Cardiac muscle cell (in vitro differentiated cells and primary cell): ENCODE measurements at regions not wholly inside any gene's neighbourhood (a gene's known extent, or its start where the extent isn't known, plus 50 kb on each side); places are given as distances from the start of the nearest gene placed in this dataset.
A peak's percentile ranks its signal among the peaks of the same experiment; 100 is the strongest.
"Not testable (repeated sequence)": the region's sequence is repeated elsewhere in the genome, so short reads cannot be mapped to it uniquely, and the experiment has no call there.

ENCODE experiments used
- DNase-seq, 2 donors: peaks; one replicate each; pipeline versions ENCODE4 v3.0.0 to v3.0.0-alpha.2; 2010 to 2017; ENCODE audit warnings: low read depth in 1 of 2, low spot score in 1 of 2
- H3K27ac ChIP-seq: fragments of 200-600 bp; sonication (generic); 2 replicates; pipeline ENCODE4 v1.5.1; 2016
- H3K27me3 ChIP-seq: fragments of 200-600 bp; sonication (generic); 2 replicates; pipeline ENCODE4 v1.6.0; 2016; ENCODE audit warnings: control low read depth
- H3K36me3 ChIP-seq: fragments of 200-600 bp; sonication (generic); 2 replicates; pipeline ENCODE4 v1.5.1; 2016; ENCODE audit warnings: control low read depth
- H3K4me1 ChIP-seq: fragments of 200-600 bp; sonication (generic); 2 replicates; pipeline ENCODE4 v1.8.1; 2017; ENCODE audit warnings: low read depth, mild to moderate bottlenecking, mixed run types
- H3K4me3 ChIP-seq: fragments of 200-600 bp; sonication (generic); 2 replicates; pipeline ENCODE4 v1.5.1; 2016; ENCODE audit warnings: mild to moderate bottlenecking
- H3K9me3 ChIP-seq: fragments of 200-600 bp; sonication (generic); 2 replicates; pipeline ENCODE4 v1.5.1; 2017; ENCODE audit warnings: low read depth, mild to moderate bottlenecking, control low read depth
- CTCF ChIP-seq: IDR thresholded peaks from 2 replicates; pipeline ENCODE4 v1.5.1; 2012; ENCODE audit warnings: low read depth, mild to moderate bottlenecking, low read length

GRCh38 chr19:28436320-28436719 lies 776.6 kb downstream of the UQCRFS1 start:
- TF ChIP-seq CTCF = no peak
- Histone ChIP-seq H3K9me3 (no peaks in the 10 kb centered on the region), H3K27me3 (no peaks in the 10 kb centered on the region), H3K36me3 (no peaks in the 10 kb centered on the region), H3K27ac (no peak overlapping the region), H3K4me3 (no peak overlapping the region), H3K4me1 (no peaks in the 10 kb centered on the region)
- no peak for DNase-seq

- TF ChIP-seq CTCF = no peak
Measured at GRCh38 chr19:28435551-28436271, 777.2 kb downstream of the UQCRFS1 start.

GRCh38 chr19:28434794-28435193 lies 778.2 kb downstream of the UQCRFS1 start:
- H3K36me3 ChIP-seq, H3K4me3 ChIP-seq, H3K27ac ChIP-seq, H3K27me3 ChIP-seq, DNase-seq, H3K4me1 ChIP-seq, H3K9me3 ChIP-seq: not testable (repeated sequence)

More at GRCh38 chr19:28435551-28436271, 777.2 kb downstream of the UQCRFS1 start:
- no peaks in the 10 kb centered on the region for H3K36me3 ChIP-seq
- no peaks in the 10 kb centered on the region for H3K9me3 ChIP-seq
- H3K4me3 ChIP-seq = no peak overlapping the region
- DNase-seq = no peak
- no peaks in the 10 kb centered on the region for H3K27me3 ChIP-seq
- no peak overlapping the region for H3K27ac ChIP-seq
- no peaks in the 10 kb centered on the region for H3K4me1 ChIP-seq

GRCh38 chr19:28434365-28434764 lies 778.6 kb downstream of the UQCRFS1 start:
- H3K4me1 ChIP-seq, H3K4me3 ChIP-seq, DNase-seq, H3K9me3 ChIP-seq, H3K36me3 ChIP-seq, H3K27me3 ChIP-seq, H3K27ac ChIP-seq: not testable (repeated sequence)

- H3K4me3 ChIP-seq, H3K9me3 ChIP-seq, H3K27ac ChIP-seq, H3K4me1 ChIP-seq, H3K27me3 ChIP-seq, H3K36me3 ChIP-seq: not testable (repeated sequence)
- DNase-seq = peak in 1 of 2 donors; percentile 35
Measured at GRCh38 chr19:28433166-28433565, 779.8 kb downstream of the UQCRFS1 start.

- no peak for DNase-seq
- no peaks in the 10 kb centered on the region for H3K4me1 ChIP-seq
- H3K36me3 ChIP-seq = no peaks in the 10 kb centered on the region
- no peaks in the 10 kb centered on the region for H3K9me3 ChIP-seq
- H3K4me3 ChIP-seq = no peak overlapping the region
- H3K27ac ChIP-seq = no peak overlapping the region
- no peak for TF ChIP-seq CTCF
- no peaks in the 10 kb centered on the region for H3K27me3 ChIP-seq
Measured at GRCh38 chr19:28430214-28430613, 782.7 kb downstream of the UQCRFS1 start.

- no peak overlapping the region for H3K4me3 ChIP-seq
Measured at GRCh38 chr19:28429356-28429755, 783.6 kb downstream of the UQCRFS1 start.

More at GRCh38 chr19:28429356-28429755, 783.6 kb downstream of the UQCRFS1 start:
- DNase-seq = no peak
- no peaks in the 10 kb centered on the region for H3K36me3 ChIP-seq
- H3K4me1 ChIP-seq = no peaks in the 10 kb centered on the region
- no peak for TF ChIP-seq CTCF
- H3K27me3 ChIP-seq = no peaks in the 10 kb centered on the region
- no peak overlapping the region for H3K27ac ChIP-seq
- no peaks in the 10 kb centered on the region for H3K9me3 ChIP-seq
